NCI-H1048 (cell line): ENCODE measurements at regions not wholly inside any gene's neighbourhood (a gene's known extent, or its start where the extent isn't known, plus 50 kb on each side); places are given as distances from the start of the nearest gene placed in this dataset.
"Not testable (repeated sequence)": the region's sequence is repeated elsewhere in the genome, so short reads cannot be mapped to it uniquely, and the experiment has no call there.

Experiments used
- DNase-seq: peaks from one replicate; lab custom pipeline; 2025; lab: John Stamatoyannopoulos, UW

GRCh38 chr1:101550581-101550980 is 313.8 kb downstream of the S1PR1 start:
- DNase-seq: no peak

GRCh38 chr1:101566883-101567538 is 330.2 kb downstream of the S1PR1 start:
- no peak for DNase-seq

- DNase-seq: no peak
Observed at GRCh38 chr1:101567582-101568189, 330.9 kb downstream of the S1PR1 start.

GRCh38 chr1:101587741-101588140 is 350.9 kb downstream of the S1PR1 start:
- DNase-seq: no peak

GRCh38 chr1:101588677-101589076 is 351.9 kb downstream of the S1PR1 start:
- DNase-seq: no peak

GRCh38 chr1:101592845-101593244 is 356.0 kb downstream of the S1PR1 start:
- no peak for DNase-seq

GRCh38 chr1:101595881-101596374 is 359.1 kb downstream of the S1PR1 start:
- no peak for DNase-seq

- not testable (repeated sequence) for DNase-seq
Observed at GRCh38 chr1:101600615-101601014, 363.8 kb downstream of the S1PR1 start.

GRCh38 chr1:101603726-101604125 is 366.9 kb downstream of the S1PR1 start:
- DNase-seq: no peak

GRCh38 chr1:101605878-101606277 is 369.1 kb downstream of the S1PR1 start:
- no peak for DNase-seq

GRCh38 chr1:101613546-101613945 is 376.7 kb downstream of the S1PR1 start:
- DNase-seq: no peak

- no peak for DNase-seq
Observed at GRCh38 chr1:101618900-101619299, 377.8 kb downstream of the OLFM3 start.

GRCh38 chr1:101632548-101633272 is 364.0 kb downstream of the OLFM3 start:
- no peak for DNase-seq

GRCh38 chr1:101645810-101646209 is 350.9 kb downstream of the OLFM3 start:
- DNase-seq: no peak

- no peak for DNase-seq
Observed at GRCh38 chr1:101652484-101652883, 344.2 kb downstream of the OLFM3 start.

GRCh38 chr1:101653482-101653946 is 343.2 kb downstream of the OLFM3 start:
- DNase-seq: no peak

- DNase-seq: no peak
Observed at GRCh38 chr1:101664726-101665125, 332.0 kb downstream of the OLFM3 start.

GRCh38 chr1:101667761-101668160 is 329.0 kb downstream of the OLFM3 start:
- DNase-seq: no peak

GRCh38 chr1:101683136-101683535 is 313.6 kb downstream of the OLFM3 start:
- no peak for DNase-seq

- DNase-seq: no peak
Observed at GRCh38 chr1:101683561-101683960, 313.2 kb downstream of the OLFM3 start.

GRCh38 chr1:101697072-101697471 is 299.7 kb downstream of the OLFM3 start:
- no peak for DNase-seq

- DNase-seq: no peak
Observed at GRCh38 chr1:101698681-101699080, 298.0 kb downstream of the OLFM3 start.

- no peak for DNase-seq
Observed at GRCh38 chr1:101704895-101705294, 291.8 kb downstream of the OLFM3 start.
